Testis (tissue), 2 donors: ENCODE measurements at regions not wholly inside any gene's neighbourhood (a gene's known extent, or its start where the extent isn't known, plus 50 kb on each side); places are given as distances from the start of the nearest gene placed in this dataset.

ENCODE experiments used
- POLR2A ChIP-seq: fragments of 450-650 bp; IDR thresholded peaks from one replicate; pipeline ENCODE4 v1.6.1; 2017; ENCODE audit warnings: antibody characterized with exemption, mild to moderate bottlenecking, moderate library complexity
- TF ChIP-seq, protein P1 (sequence below), 3 experiments: fragments of 450-650 bp in 2 of 3; fragments of 200-600 bp in 1 of 3; sonication (generic) in 1 of 3; IDR thresholded peaks; one replicate each; pipeline ENCODE4 v1.5.1; 2016 to 2019; ENCODE audit warnings: antibody characterized with exemption in 3 of 3, mild to moderate bottlenecking in 2 of 3, moderate library complexity in 1 of 3

DNA sequence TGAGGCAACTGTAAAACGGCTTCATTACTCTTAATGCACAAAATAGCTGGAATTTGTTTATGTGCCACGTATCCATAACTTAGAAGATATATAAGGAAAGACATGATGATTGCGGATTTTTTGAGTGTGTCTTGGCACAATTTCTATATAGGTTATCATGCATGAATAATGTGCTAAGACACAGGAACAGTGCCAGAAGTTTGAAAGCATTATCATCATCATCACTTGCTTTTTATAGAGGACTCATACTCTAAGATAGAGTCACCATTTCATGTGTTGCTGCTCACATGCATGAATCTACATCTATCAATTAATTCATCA is 113.4 kb downstream of the ELOVL4 start:
- TF ChIP-seq, protein P1, sequence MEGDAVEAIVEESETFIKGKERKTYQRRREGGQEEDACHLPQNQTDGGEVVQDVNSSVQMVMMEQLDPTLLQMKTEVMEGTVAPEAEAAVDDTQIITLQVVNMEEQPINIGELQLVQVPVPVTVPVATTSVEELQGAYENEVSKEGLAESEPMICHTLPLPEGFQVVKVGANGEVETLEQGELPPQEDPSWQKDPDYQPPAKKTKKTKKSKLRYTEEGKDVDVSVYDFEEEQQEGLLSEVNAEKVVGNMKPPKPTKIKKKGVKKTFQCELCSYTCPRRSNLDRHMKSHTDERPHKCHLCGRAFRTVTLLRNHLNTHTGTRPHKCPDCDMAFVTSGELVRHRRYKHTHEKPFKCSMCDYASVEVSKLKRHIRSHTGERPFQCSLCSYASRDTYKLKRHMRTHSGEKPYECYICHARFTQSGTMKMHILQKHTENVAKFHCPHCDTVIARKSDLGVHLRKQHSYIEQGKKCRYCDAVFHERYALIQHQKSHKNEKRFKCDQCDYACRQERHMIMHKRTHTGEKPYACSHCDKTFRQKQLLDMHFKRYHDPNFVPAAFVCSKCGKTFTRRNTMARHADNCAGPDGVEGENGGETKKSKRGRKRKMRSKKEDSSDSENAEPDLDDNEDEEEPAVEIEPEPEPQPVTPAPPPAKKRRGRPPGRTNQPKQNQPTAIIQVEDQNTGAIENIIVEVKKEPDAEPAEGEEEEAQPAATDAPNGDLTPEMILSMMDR (IDR thresholded peaks at IDR 0.05) = no peak
- no peak for TF ChIP-seq POLR2A
